H1 (cell line): ENCODE measurements at regions not wholly inside any gene's neighbourhood (a gene's known extent, or its start where the extent isn't known, plus 50 kb on each side); places are given as distances from the start of the nearest gene placed in this dataset.

Source experiments
- CTCF ChIA-PET: fragments of 300-600 bp; sonication (Branson Sonifier 250); formaldehyde crosslinking; loops from one replicate; lab custom pipeline; 2021; ENCODE audit not compliant: partially characterized antibody; lab: Charles Lee
- POLR2A ChIA-PET: fragments of 300-600 bp; sonication (Branson Sonifier 250); formaldehyde crosslinking; loops from one replicate; lab custom pipeline; 2021; ENCODE audit warnings: inconsistent platforms; ENCODE audit not compliant: partially characterized antibody; lab: Charles Lee
- DNase-seq, 2 experiments: peaks; one replicate each; pipeline versions ENCODE4 v3.0.0 to v3.0.0-alpha.2; 2010 to 2022; ENCODE audit warnings: low spot score in 2 of 2, low read depth in 1 of 2, mixed read lengths in 1 of 2
- FAIRE-seq: peaks from 2 replicates; lab custom pipeline; 2011; peaks lifted over from hg19 to GRCh38; lab: Jason Lieb, UNC
- H2AFZ ChIP-seq: 2 replicates; pipeline ENCODE4 v1.8.1; 2012; ENCODE audit warnings: low read length, inconsistent platforms
- H2AK5ac ChIP-seq: 2 replicates; pipeline ENCODE4 v1.6.1; 2013; ENCODE audit warnings: low read depth, low read length
- H2BK120ac ChIP-seq: replicated peaks from 2 replicates; pipeline ENCODE3; 2013; ENCODE audit warnings: low read depth, low read length, inconsistent platforms
- H2BK12ac ChIP-seq: 2 replicates; pipeline ENCODE4 v1.6.1; 2013; ENCODE audit warnings: low read depth, low read length
- H2BK15ac ChIP-seq: 2 replicates; pipeline ENCODE4 v1.6.1; 2013; ENCODE audit warnings: low read length
- H2BK20ac ChIP-seq: 2 replicates; pipeline ENCODE4 v1.6.1; 2013; ENCODE audit warnings: low read length
- H2BK5ac ChIP-seq: 2 replicates; pipeline ENCODE4 v1.6.1; 2013; ENCODE audit warnings: low read depth, low read length
- H3K14ac ChIP-seq: 2 replicates; pipeline ENCODE4 v1.6.1; 2013; ENCODE audit warnings: inconsistent platforms; ENCODE audit not compliant: insufficient read length
- H3K18ac ChIP-seq: 2 replicates; pipeline ENCODE4 v1.6.1; 2013; ENCODE audit warnings: low read length; ENCODE audit errors: extremely low read depth
- H3K23ac ChIP-seq: 2 replicates; pipeline ENCODE4 v1.6.1; 2013; ENCODE audit warnings: inconsistent platforms; ENCODE audit not compliant: insufficient read length
- H3K23me2 ChIP-seq: 2 replicates; pipeline ENCODE4 v1.6.1; 2013; ENCODE audit warnings: low read depth, low read length
- H3K27ac ChIP-seq: 2 replicates; pipeline ENCODE4 v1.6.1; 2011; ENCODE audit warnings: low read depth, low read length, inconsistent platforms
- H3K27me3 ChIP-seq, 4 experiments: replicated peaks in 1 of 4; 1 replicate in 1 of 4; 2 replicates in 3 of 4; pipeline versions ENCODE4 v1.6.1 to v1.8.1; 2011 to 2013; ENCODE audit warnings: low read length in 3 of 4, mild to moderate bottlenecking in 3 of 4, inconsistent platforms in 2 of 4, mixed read lengths in 2 of 4, moderate library complexity in 1 of 4; ENCODE audit not compliant: control insufficient read depth in 3 of 4, insufficient read depth in 3 of 4; ENCODE audit errors: extremely low read depth in 1 of 4
- H3K36me3 ChIP-seq, 4 experiments: 2 replicates each; pipeline versions ENCODE4 v1.6.1 to v1.8.1; 2011 to 2013; ENCODE audit warnings: mild to moderate bottlenecking in 4 of 4, low read length in 3 of 4, moderate library complexity in 2 of 4, control low read depth in 1 of 4, inconsistent platforms in 1 of 4; ENCODE audit not compliant: insufficient read depth in 4 of 4, control insufficient read depth in 2 of 4
- H3K4ac ChIP-seq: replicated peaks from 2 replicates; pipeline ENCODE3; 2013; ENCODE audit warnings: low read length, low read depth, mixed read lengths, inconsistent platforms; ENCODE audit not compliant: insufficient read length
- H3K4me1 ChIP-seq, 4 experiments: replicated peaks in 1 of 4; 1 replicate in 1 of 4; 2 replicates in 3 of 4; pipeline versions ENCODE4 v1.6.1 to v1.8.1; 2011 to 2013; ENCODE audit warnings: low read length in 3 of 4, inconsistent platforms in 2 of 4, mixed read lengths in 1 of 4; ENCODE audit not compliant: insufficient read depth in 4 of 4, control insufficient read depth in 3 of 4
- H3K4me2 ChIP-seq, 2 experiments: 2 replicates each; pipeline versions ENCODE4 v1.6.1 to v1.8.1; 2011 to 2013; ENCODE audit warnings: low read depth in 2 of 2, low read length in 2 of 2, control low read depth in 1 of 2, inconsistent platforms in 1 of 2, mild to moderate bottlenecking in 1 of 2; ENCODE audit not compliant: insufficient read depth in 1 of 2
- H3K4me3 ChIP-seq, 4 experiments: fragments of 200-600, 300-600 bp in 1 of 4; sonication (generic), shearing (Covaris generic), sonication (Bioruptor Twin) in 1 of 4; 2 replicates each; pipeline versions ENCODE4 v1.5.1 to v1.8.1; 2011 to 2016; ENCODE audit warnings: low read length in 4 of 4, low read depth in 3 of 4, control low read depth in 2 of 4, inconsistent platforms in 2 of 4, mild to moderate bottlenecking in 2 of 4, mixed read lengths in 1 of 4, moderate library complexity in 1 of 4; ENCODE audit not compliant: insufficient read depth in 2 of 4; ENCODE audit errors: extremely low read depth in 1 of 4
- H3K56ac ChIP-seq: replicated peaks from 2 replicates; pipeline ENCODE3; 2013; ENCODE audit warnings: low read depth, mild to moderate bottlenecking, mixed read lengths, low read length, inconsistent platforms; ENCODE audit not compliant: insufficient read length
- H3K79me1 ChIP-seq: 2 replicates; pipeline ENCODE4 v1.6.1; 2013; ENCODE audit warnings: low read depth, low read length, control low read depth
- H3K79me2 ChIP-seq, 2 experiments: 2 replicates each; pipeline versions ENCODE4 v1.6.1 to v1.8.1; 2012 to 2013; ENCODE audit warnings: low read length in 2 of 2, mild to moderate bottlenecking in 2 of 2, inconsistent platforms in 1 of 2; ENCODE audit not compliant: insufficient read depth in 2 of 2, control insufficient read depth in 1 of 2
- H3K9ac ChIP-seq, 4 experiments: replicated peaks in 1 of 4; 1 replicate in 1 of 4; 2 replicates in 3 of 4; pipeline versions ENCODE4 v1.6.1 to v1.8.1; 2011 to 2013; ENCODE audit warnings: low read depth in 3 of 4, low read length in 3 of 4, control low read depth in 2 of 4, mild to moderate bottlenecking in 2 of 4, moderate library complexity in 2 of 4, inconsistent platforms in 1 of 4; ENCODE audit errors: extremely low read depth in 1 of 4
- H3K9me3 ChIP-seq, 2 experiments: 2 replicates each; pipeline versions ENCODE4 v1.6.1 to v1.8.1; 2012 to 2013; ENCODE audit warnings: mild to moderate bottlenecking in 2 of 2, moderate library complexity in 2 of 2, control low read depth in 1 of 2, inconsistent platforms in 1 of 2, low read depth in 1 of 2, low read length in 1 of 2, mixed read lengths in 1 of 2; ENCODE audit not compliant: insufficient read depth in 2 of 2
- H4K20me1 ChIP-seq, 2 experiments: replicated peaks in 1 of 2; 2 replicates each; pipeline versions ENCODE3 to v1.8.1; 2011 to 2013; ENCODE audit warnings: inconsistent platforms in 2 of 2, low read length in 2 of 2, mild to moderate bottlenecking in 1 of 2; ENCODE audit not compliant: insufficient read depth in 2 of 2, control insufficient read depth in 1 of 2
- H4K5ac ChIP-seq: 2 replicates; pipeline ENCODE4 v1.6.1; 2013; ENCODE audit warnings: low read length, low read depth, mixed read lengths, inconsistent platforms; ENCODE audit not compliant: insufficient read length
- H4K8ac ChIP-seq: 2 replicates; pipeline ENCODE4 v1.8.0; 2013; ENCODE audit warnings: mild to moderate bottlenecking, moderate library complexity, low read length, inconsistent platforms; ENCODE audit not compliant: insufficient read depth; ENCODE audit errors: extremely low read depth
- H4K91ac ChIP-seq: replicated peaks from 2 replicates; pipeline ENCODE3; 2013; ENCODE audit warnings: low read length, mixed read lengths, inconsistent platforms; ENCODE audit not compliant: insufficient read length
- BCL11A ChIP-seq, 2 experiments: IDR thresholded peaks; one replicate each; pipeline ENCODE4 v1.6.1; 2011; ENCODE audit warnings: low read depth in 2 of 2, low read length in 2 of 2, mild to moderate bottlenecking in 2 of 2
- CEBPB ChIP-seq: IDR thresholded peaks from 2 replicates; pipeline ENCODE4 v1.6.1; 2012; ENCODE audit warnings: low read depth, low read length
- CHD1 ChIP-seq: IDR thresholded peaks from 2 replicates; pipeline ENCODE4 v1.6.1; 2012; ENCODE audit warnings: low read depth, low read length, improper control_type of control experiment
- CTBP2 ChIP-seq: IDR thresholded peaks from 2 replicates; pipeline ENCODE4 v1.7.0; 2011; ENCODE audit warnings: borderline replicate concordance, mild to moderate bottlenecking, moderate library complexity, mixed read lengths, low read length; ENCODE audit not compliant: insufficient read depth, insufficient read length
- EP300 ChIP-seq, 2 experiments: IDR thresholded peaks; 1 replicate in 1 of 2; 2 replicates in 1 of 2; pipeline ENCODE4 v1.6.1; 2011 to 2012; ENCODE audit warnings: low read depth in 2 of 2, low read length in 2 of 2, mild to moderate bottlenecking in 2 of 2, borderline replicate concordance in 1 of 2, inconsistent platforms in 1 of 2, moderate library complexity in 1 of 2
- GABPA ChIP-seq: IDR thresholded peaks from 2 replicates; pipeline ENCODE4 v1.6.1; 2011; ENCODE audit warnings: mild to moderate bottlenecking, low read length, moderate library complexity, borderline replicate concordance; ENCODE audit not compliant: insufficient read depth
- NANOG ChIP-seq: IDR thresholded peaks from 2 replicates; pipeline ENCODE4 v1.6.1; 2011; ENCODE audit warnings: low read length, low read depth, mild to moderate bottlenecking, inconsistent platforms; ENCODE audit not compliant: insufficient read depth, poor library complexity, severe bottlenecking
- POU5F1 ChIP-seq: IDR thresholded peaks from 2 replicates; pipeline ENCODE4 v1.6.1; 2011; ENCODE audit warnings: low read depth, mild to moderate bottlenecking, low read length, moderate library complexity
- RAD21 ChIP-seq, 2 experiments: IDR thresholded peaks in 1 of 2; conservative IDR thresholded peaks in 1 of 2; 2 replicates each; pipeline ENCODE4 v1.6.1; 2011; ENCODE audit warnings: low read depth in 2 of 2, low read length in 2 of 2, improper control_type of control experiment in 1 of 2, inconsistent platforms in 1 of 2, mild to moderate bottlenecking in 1 of 2, moderate library complexity in 1 of 2
- SIX5 ChIP-seq: IDR thresholded peaks from 2 replicates; pipeline ENCODE4 v1.6.1; 2011; ENCODE audit warnings: mild to moderate bottlenecking, low read depth, low read length
- TCF12 ChIP-seq: IDR thresholded peaks from 2 replicates; pipeline ENCODE4 v1.6.1; 2011; ENCODE audit warnings: low read depth, mild to moderate bottlenecking, low read length
- WGBS, 2 experiments: shearing (Covaris generic) in 1 of 2; methylation state at CpG; one replicate each; pipeline versions ENCODE4 v1.1.6 to v1.1.7; 2013 to 2015; ENCODE audit warnings: low lambda C conversion rate in 2 of 2, mixed read lengths in 2 of 2, inconsistent platforms in 1 of 2, low coverage in 1 of 2, missing lambda C conversion rate in 1 of 2; ENCODE audit not compliant: insufficient replicate concordance in 2 of 2, insufficient coverage in 1 of 2, insufficient read length in 1 of 2; ENCODE audit errors: extremely low coverage in 1 of 2, missing lambda C conversion rate in 1 of 2; 5-methylcytosine and 5-hydroxymethylcytosine counted together
- TF ChIP-seq, protein P1 (sequence below): IDR thresholded peaks from 2 replicates; pipeline ENCODE4 v1.6.1; 2012; ENCODE audit warnings: low read length, inconsistent platforms

DNA sequence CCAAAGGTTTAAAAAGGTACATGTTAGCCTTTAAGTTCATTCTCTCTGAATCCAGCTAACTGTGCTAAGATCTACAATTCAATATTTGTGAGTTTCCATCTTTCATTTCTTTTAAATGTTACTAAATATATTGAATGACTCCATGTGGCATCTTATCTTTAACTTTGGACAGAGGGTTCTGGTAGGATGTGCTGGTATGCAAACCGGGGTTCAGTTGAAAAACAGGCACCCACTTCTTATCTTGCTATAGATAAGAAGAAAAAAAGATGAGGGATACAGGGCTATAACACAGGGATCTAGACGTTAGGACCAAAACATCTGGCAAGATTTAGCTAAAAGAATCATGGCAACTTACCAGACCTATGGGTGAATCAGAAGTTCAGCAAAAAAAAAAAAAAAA lies 538.3 kb downstream of the EDEM1 start:
- H3K4me2 ChIP-seq, result no peak overlapping the region
- WGBS, 2 experiments, result 88% methylated on average over 2 of the region's 2 CpGs; no CpG with 5 or more reads in 1 of the 2 experiments
- TF ChIP-seq CTBP2, result no peak
- TF ChIP-seq CHD1, result no peak
- no peak for TF ChIP-seq SIX5
- TF ChIP-seq EP300 (IDR thresholded peaks at IDR 0.05; ENCODE audit: borderline replicate concordance in 1 of 2, low read depth in 2 of 2, low read length in 2 of 2), result no peak
- TF ChIP-seq, protein P1, sequence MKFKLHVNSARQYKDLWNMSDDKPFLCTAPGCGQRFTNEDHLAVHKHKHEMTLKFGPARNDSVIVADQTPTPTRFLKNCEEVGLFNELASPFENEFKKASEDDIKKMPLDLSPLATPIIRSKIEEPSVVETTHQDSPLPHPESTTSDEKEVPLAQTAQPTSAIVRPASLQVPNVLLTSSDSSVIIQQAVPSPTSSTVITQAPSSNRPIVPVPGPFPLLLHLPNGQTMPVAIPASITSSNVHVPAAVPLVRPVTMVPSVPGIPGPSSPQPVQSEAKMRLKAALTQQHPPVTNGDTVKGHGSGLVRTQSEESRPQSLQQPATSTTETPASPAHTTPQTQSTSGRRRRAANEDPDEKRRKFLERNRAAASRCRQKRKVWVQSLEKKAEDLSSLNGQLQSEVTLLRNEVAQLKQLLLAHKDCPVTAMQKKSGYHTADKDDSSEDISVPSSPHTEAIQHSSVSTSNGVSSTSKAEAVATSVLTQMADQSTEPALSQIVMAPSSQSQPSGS, result no peak
- no peak for TF ChIP-seq CEBPB
- no peak for TF ChIP-seq TCF12
- TF ChIP-seq RAD21 (IDR thresholded peaks at IDR 0.05 in 1 of 2, conservative IDR thresholded peaks at IDR 0.05 in 1 of 2; ENCODE audit: low read depth in 2 of 2, low read length in 2 of 2), result no peak
- TF ChIP-seq NANOG, result no peak
- no peak for TF ChIP-seq POU5F1
- TF ChIP-seq BCL11A (IDR thresholded peaks at IDR 0.05; ENCODE audit: low read depth in 2 of 2, low read length in 2 of 2), result no peak
- TF ChIP-seq GABPA, result no peak

More for the DNA sequence above, 538.3 kb downstream of the EDEM1 start:
- DNase-seq (no peak), FAIRE-seq (no peak)
- no peaks in the 10 kb centered on the region for H3K79me1 ChIP-seq
- POLR2A ChIA-PET, result interaction anchor here (0.8 kb wide), 1 partner anchor 10 kb away, joined by 4 read pairs; no protein-coding TSS in a partner anchor
- no peak overlapping the region for H4K8ac ChIP-seq
- H3K36me3 ChIP-seq, result no peaks in the 10 kb centered on the region
- no peak overlapping the region for H2BK12ac ChIP-seq
- H3K9me3 ChIP-seq, result no peaks in the 10 kb centered on the region; a peak in 1 of 4 replicates
- no peaks in the 10 kb centered on the region for H3K4me1 ChIP-seq
- no peak overlapping the region for H2BK120ac ChIP-seq
- no peak overlapping the region for H4K91ac ChIP-seq
- no peaks in the 10 kb centered on the region for H3K27me3 ChIP-seq
- no peak overlapping the region for H3K27ac ChIP-seq
- no peak overlapping the region for H3K14ac ChIP-seq
- H2BK15ac ChIP-seq, result no peak overlapping the region
- H4K5ac ChIP-seq, result no peak overlapping the region
- no peak overlapping the region for H2AFZ ChIP-seq
- no peak overlapping the region for H3K4ac ChIP-seq
- H3K79me2 ChIP-seq, result no peaks in the 10 kb centered on the region
- H2BK20ac ChIP-seq, result no peak overlapping the region
- H2AK5ac ChIP-seq, result no peak overlapping the region
- CTCF ChIA-PET, result interaction anchor here (0.6 to 1.4 kb wide), 5 partner anchors 12 to 299 kb away, joined by 3 to 5 read pairs (median 4); no protein-coding TSS in a partner anchor
- H3K23me2 ChIP-seq, result no peaks in the 10 kb centered on the region
- no peak overlapping the region for H3K23ac ChIP-seq
- H2BK5ac ChIP-seq, result no peak overlapping the region
- no peak overlapping the region for H3K9ac ChIP-seq
- no peak overlapping the region for H3K56ac ChIP-seq
- no peak overlapping the region for H3K18ac ChIP-seq
- no peaks in the 10 kb centered on the region for H4K20me1 ChIP-seq
- no peak overlapping the region for H3K4me3 ChIP-seq
